ENCODE measurements at regions not wholly inside any gene's neighbourhood (a gene's known extent, or its start where the extent isn't known, plus 50 kb on each side); places are given as distances from the start of the nearest gene placed in this dataset.

DNA sequence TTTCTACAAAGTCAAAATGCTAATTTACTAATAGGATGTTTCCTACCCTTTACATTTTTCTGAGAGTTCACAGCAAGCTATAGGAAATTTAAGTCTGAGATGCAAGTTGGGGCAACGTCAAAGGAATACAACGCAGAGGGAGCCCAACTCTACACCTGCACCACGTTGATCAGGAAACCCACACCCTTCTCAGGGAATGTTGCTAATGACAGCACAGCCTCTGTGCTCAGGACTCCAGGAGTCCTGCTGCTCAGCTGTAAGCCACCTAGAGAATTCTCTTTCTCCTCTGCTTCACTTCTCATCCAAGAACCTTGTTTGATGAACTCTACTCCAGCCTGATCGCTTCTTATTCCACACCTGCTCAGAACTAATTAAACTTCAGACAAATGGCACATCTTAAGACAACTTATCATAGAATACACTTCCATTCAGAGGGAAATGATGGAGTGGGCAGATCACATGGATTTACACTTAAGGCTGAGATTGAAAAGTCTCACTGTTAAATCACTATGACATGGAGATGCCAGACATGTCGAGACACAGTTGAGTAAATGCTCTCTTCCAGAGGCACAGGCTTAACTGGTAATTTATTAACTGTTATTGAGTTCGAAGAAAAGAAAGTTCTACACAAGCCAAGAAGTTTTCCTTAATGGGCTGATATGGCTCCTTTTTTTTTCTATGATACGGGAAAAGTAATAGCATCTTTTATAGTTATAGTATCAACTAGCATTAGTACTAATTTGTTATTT, 811.6 kb upstream of the ARGLU1 start:
- TF ChIP-seq, protein P1, sequence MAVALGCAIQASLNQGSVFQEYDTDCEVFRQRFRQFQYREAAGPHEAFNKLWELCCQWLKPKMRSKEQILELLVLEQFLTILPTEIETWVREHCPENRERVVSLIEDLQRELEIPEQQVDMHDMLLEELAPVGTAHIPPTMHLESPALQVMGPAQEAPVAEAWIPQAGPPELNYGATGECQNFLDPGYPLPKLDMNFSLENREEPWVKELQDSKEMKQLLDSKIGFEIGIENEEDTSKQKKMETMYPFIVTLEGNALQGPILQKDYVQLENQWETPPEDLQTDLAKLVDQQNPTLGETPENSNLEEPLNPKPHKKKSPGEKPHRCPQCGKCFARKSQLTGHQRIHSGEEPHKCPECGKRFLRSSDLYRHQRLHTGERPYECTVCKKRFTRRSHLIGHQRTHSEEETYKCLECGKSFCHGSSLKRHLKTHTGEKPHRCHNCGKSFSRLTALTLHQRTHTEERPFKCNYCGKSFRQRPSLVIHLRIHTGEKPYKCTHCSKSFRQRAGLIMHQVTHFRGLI (tag by site-specific recombination; IDR thresholded peaks at IDR 0.05), result no peak
- TF ChIP-seq ZNF146 (tag by site-specific recombination; IDR thresholded peaks at IDR 0.05) (no peak), TCF7L2 (IDR thresholded peaks at IDR 0.05; ENCODE audit: borderline replicate concordance, low read depth, low read length) (no peak), MYNN (tag by site-specific recombination; IDR thresholded peaks at IDR 0.05; ENCODE audit: borderline replicate concordance) (no peak), ZNF626 (tag by site-specific recombination; IDR thresholded peaks at IDR 0.05) (no peak), ZNF76 (tag by site-specific recombination; IDR thresholded peaks at IDR 0.05; ENCODE audit: borderline replicate concordance, low read depth) (no peak), ZBTB7A (tag by site-specific recombination; IDR thresholded peaks at IDR 0.05; ENCODE audit: low read depth) (no peak), ZNF24 (tag by site-specific recombination; IDR thresholded peaks at IDR 0.05) (no peak), YY1 (tag by site-specific recombination; IDR thresholded peaks at IDR 0.05) (no peak)
- TF ChIP-seq, protein P2, sequence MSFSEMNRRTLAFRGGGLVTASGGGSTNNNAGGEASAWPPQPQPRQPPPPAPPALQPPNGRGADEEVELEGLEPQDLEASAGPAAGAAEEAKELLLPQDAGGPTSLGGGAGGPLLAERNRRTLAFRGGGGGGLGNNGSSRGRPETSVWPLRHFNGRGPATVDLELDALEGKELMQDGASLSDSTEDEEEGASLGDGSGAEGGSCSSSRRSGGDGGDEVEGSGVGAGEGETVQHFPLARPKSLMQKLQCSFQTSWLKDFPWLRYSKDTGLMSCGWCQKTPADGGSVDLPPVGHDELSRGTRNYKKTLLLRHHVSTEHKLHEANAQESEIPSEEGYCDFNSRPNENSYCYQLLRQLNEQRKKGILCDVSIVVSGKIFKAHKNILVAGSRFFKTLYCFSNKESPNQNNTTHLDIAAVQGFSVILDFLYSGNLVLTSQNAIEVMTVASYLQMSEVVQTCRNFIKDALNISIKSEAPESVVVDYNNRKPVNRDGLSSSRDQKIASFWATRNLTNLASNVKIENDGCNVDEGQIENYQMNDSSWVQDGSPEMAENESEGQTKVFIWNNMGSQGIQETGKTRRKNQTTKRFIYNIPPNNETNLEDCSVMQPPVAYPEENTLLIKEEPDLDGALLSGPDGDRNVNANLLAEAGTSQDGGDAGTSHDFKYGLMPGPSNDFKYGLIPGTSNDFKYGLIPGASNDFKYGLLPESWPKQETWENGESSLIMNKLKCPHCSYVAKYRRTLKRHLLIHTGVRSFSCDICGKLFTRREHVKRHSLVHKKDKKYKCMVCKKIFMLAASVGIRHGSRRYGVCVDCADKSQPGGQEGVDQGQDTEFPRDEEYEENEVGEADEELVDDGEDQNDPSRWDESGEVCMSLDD (tag by site-specific recombination; IDR thresholded peaks at IDR 0.05), result no peak
- TF ChIP-seq, protein P3, sequence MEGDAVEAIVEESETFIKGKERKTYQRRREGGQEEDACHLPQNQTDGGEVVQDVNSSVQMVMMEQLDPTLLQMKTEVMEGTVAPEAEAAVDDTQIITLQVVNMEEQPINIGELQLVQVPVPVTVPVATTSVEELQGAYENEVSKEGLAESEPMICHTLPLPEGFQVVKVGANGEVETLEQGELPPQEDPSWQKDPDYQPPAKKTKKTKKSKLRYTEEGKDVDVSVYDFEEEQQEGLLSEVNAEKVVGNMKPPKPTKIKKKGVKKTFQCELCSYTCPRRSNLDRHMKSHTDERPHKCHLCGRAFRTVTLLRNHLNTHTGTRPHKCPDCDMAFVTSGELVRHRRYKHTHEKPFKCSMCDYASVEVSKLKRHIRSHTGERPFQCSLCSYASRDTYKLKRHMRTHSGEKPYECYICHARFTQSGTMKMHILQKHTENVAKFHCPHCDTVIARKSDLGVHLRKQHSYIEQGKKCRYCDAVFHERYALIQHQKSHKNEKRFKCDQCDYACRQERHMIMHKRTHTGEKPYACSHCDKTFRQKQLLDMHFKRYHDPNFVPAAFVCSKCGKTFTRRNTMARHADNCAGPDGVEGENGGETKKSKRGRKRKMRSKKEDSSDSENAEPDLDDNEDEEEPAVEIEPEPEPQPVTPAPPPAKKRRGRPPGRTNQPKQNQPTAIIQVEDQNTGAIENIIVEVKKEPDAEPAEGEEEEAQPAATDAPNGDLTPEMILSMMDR (tag by site-specific recombination; IDR thresholded peaks at IDR 0.05), result no peak
- TF ChIP-seq, protein P4, sequence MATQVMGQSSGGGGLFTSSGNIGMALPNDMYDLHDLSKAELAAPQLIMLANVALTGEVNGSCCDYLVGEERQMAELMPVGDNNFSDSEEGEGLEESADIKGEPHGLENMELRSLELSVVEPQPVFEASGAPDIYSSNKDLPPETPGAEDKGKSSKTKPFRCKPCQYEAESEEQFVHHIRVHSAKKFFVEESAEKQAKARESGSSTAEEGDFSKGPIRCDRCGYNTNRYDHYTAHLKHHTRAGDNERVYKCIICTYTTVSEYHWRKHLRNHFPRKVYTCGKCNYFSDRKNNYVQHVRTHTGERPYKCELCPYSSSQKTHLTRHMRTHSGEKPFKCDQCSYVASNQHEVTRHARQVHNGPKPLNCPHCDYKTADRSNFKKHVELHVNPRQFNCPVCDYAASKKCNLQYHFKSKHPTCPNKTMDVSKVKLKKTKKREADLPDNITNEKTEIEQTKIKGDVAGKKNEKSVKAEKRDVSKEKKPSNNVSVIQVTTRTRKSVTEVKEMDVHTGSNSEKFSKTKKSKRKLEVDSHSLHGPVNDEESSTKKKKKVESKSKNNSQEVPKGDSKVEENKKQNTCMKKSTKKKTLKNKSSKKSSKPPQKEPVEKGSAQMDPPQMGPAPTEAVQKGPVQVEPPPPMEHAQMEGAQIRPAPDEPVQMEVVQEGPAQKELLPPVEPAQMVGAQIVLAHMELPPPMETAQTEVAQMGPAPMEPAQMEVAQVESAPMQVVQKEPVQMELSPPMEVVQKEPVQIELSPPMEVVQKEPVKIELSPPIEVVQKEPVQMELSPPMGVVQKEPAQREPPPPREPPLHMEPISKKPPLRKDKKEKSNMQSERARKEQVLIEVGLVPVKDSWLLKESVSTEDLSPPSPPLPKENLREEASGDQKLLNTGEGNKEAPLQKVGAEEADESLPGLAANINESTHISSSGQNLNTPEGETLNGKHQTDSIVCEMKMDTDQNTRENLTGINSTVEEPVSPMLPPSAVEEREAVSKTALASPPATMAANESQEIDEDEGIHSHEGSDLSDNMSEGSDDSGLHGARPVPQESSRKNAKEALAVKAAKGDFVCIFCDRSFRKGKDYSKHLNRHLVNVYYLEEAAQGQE (tag by site-specific recombination; IDR thresholded peaks at IDR 0.05), result no peak
- TF ChIP-seq, protein P5, sequence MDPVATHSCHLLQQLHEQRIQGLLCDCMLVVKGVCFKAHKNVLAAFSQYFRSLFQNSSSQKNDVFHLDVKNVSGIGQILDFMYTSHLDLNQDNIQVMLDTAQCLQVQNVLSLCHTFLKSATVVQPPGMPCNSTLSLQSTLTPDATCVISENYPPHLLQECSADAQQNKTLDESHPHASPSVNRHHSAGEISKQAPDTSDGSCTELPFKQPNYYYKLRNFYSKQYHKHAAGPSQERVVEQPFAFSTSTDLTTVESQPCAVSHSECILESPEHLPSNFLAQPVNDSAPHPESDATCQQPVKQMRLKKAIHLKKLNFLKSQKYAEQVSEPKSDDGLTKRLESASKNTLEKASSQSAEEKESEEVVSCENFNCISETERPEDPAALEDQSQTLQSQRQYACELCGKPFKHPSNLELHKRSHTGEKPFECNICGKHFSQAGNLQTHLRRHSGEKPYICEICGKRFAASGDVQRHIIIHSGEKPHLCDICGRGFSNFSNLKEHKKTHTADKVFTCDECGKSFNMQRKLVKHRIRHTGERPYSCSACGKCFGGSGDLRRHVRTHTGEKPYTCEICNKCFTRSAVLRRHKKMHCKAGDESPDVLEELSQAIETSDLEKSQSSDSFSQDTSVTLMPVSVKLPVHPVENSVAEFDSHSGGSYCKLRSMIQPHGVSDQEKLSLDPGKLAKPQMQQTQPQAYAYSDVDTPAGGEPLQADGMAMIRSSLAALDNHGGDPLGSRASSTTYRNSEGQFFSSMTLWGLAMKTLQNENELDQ (tag by site-specific recombination; IDR thresholded peaks at IDR 0.05; ENCODE audit: low read depth), result no peak
